KMS-11 (cell line): ENCODE measurements at regions not wholly inside any gene's neighbourhood (a gene's known extent, or its start where the extent isn't known, plus 50 kb on each side); places are given as distances from the start of the nearest gene placed in this dataset.
"Not testable (repeated sequence)": the region's sequence is repeated elsewhere in the genome, so short reads cannot be mapped to it uniquely, and the experiment has no call there.

Source experiments
- H2AFZ ChIP-seq: fragments of 200-600 bp; sonication (generic); 2 replicates; pipeline ENCODE4 v1.6.1; 2016; ENCODE audit warnings: antibody characterized with exemption, mixed run types, low read depth
- H3K27ac ChIP-seq: fragments of 200-600 bp; sonication (generic); 2 replicates; pipeline ENCODE4 v1.6.1; 2016; ENCODE audit warnings: mild to moderate bottlenecking, mixed run types
- H3K27me3 ChIP-seq: fragments of 200-600 bp; sonication (generic); 2 replicates; pipeline ENCODE4 v1.6.1; 2017; ENCODE audit warnings: mild to moderate bottlenecking, low read depth, mixed run types, moderate library complexity; ENCODE audit not compliant: insufficient read depth
- H3K36me3 ChIP-seq: fragments of 200-600 bp; sonication (generic); 2 replicates; pipeline ENCODE4 v1.6.1; 2017; ENCODE audit warnings: mild to moderate bottlenecking, mixed run types; ENCODE audit not compliant: insufficient read depth
- H3K4me1 ChIP-seq: fragments of 200-600 bp; sonication (generic); 2 replicates; pipeline ENCODE4 v1.6.1; 2016; ENCODE audit warnings: mild to moderate bottlenecking, low read depth, mixed run types; ENCODE audit not compliant: poor library complexity, severe bottlenecking
- H3K4me2 ChIP-seq: fragments of 200-600 bp; sonication (generic); 2 replicates; pipeline ENCODE4 v1.7.0; 2016; ENCODE audit warnings: mild to moderate bottlenecking, mixed run types
- H3K4me3 ChIP-seq: fragments of 200-600 bp; sonication (generic); IDR thresholded peaks from 2 replicates; pipeline ENCODE4 v1.6.1; 2017; ENCODE audit warnings: low read depth, low read length, mixed read lengths; ENCODE audit not compliant: insufficient read depth
- H3K79me2 ChIP-seq: fragments of 200-600 bp; sonication (generic); 2 replicates; pipeline ENCODE4 v1.6.1; 2016; ENCODE audit warnings: low read depth, mixed run types; ENCODE audit not compliant: insufficient read depth
- H3K9ac ChIP-seq: fragments of 200-600 bp; sonication (generic); 2 replicates; pipeline ENCODE4 v1.6.1; 2016; ENCODE audit warnings: mild to moderate bottlenecking, mixed run types
- H4K20me1 ChIP-seq: fragments of 200-600 bp; sonication (generic); 2 replicates; pipeline ENCODE4 v1.6.1; 2016; ENCODE audit warnings: mild to moderate bottlenecking, mixed run types; ENCODE audit not compliant: insufficient read depth
- CTCF ChIP-seq: fragments of 200-600 bp; sonication (generic); conservative IDR thresholded peaks from 2 replicates; pipeline ENCODE4 v1.6.1; 2017; ENCODE audit warnings: low read depth, mild to moderate bottlenecking, antibody characterized with exemption, low read length, moderate library complexity, mixed read lengths

GRCh38 chr2:193101591-193101990, 906.9 kb upstream of the TMEFF2 start:
- Histone ChIP-seq H3K4me1 (no peaks in the 10 kb centered on the region), H3K27ac (no peak overlapping the region), H4K20me1 (no peaks in the 10 kb centered on the region), H3K79me2 (no peaks in the 10 kb centered on the region), H2AFZ (no peak overlapping the region), H3K4me3 (no peak overlapping the region), H3K27me3 (no peaks in the 10 kb centered on the region), H3K9ac (no peak overlapping the region), H3K4me2 (no peak overlapping the region), H3K36me3 (no peaks in the 10 kb centered on the region)
- no peak for TF ChIP-seq CTCF

DNA sequence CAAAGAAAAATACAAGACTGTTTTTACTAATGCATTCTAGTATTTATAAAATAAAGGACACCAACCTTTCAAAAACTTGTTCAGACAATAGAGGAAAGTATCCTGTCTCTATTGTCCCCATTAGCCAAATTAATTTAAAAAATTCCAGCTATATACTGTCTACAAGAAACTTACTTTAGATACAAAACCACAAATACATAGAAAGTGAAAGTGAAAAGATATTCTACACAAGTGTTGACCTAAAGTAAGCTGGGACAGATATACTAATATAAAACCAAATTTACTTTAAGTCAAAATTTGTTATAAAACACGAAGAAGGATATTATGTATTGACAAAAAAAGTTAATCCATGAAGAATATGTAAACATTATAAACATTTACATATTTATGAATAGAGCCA, 893.3 kb upstream of the TMEFF2 start:
- Histone ChIP-seq H3K9ac (no peak overlapping the region), H3K27me3 (no peaks in the 10 kb centered on the region), H3K79me2 (no peaks in the 10 kb centered on the region), H3K36me3 (no peaks in the 10 kb centered on the region), H3K4me1 (no peaks in the 10 kb centered on the region), H3K27ac (no peak overlapping the region), H3K4me3 (no peak overlapping the region), H4K20me1 (no peaks in the 10 kb centered on the region), H3K4me2 (no peak overlapping the region), H2AFZ (no peak overlapping the region)
- no peak for TF ChIP-seq CTCF

- Histone ChIP-seq H4K20me1 (no peaks in the 10 kb centered on the region), H2AFZ (no peak overlapping the region), H3K9ac (no peak overlapping the region), H3K4me3 (no peak overlapping the region), H3K4me2 (no peak overlapping the region), H3K79me2 (no peaks in the 10 kb centered on the region), H3K27ac (no peak overlapping the region), H3K4me1 (no peaks in the 10 kb centered on the region), H3K27me3 (no peaks in the 10 kb centered on the region), H3K36me3 (no peaks in the 10 kb centered on the region)
- TF ChIP-seq CTCF, result no peak
These were observed 882.3 kb upstream of the TMEFF2 start for GRCh38 chr2:193076995-193077394.

- Histone ChIP-seq H4K20me1 (no peaks in the 10 kb centered on the region), H2AFZ (no peak overlapping the region), H3K4me2 (no peak overlapping the region), H3K4me1 (no peaks in the 10 kb centered on the region), H3K27ac (no peak overlapping the region), H3K9ac (no peak overlapping the region), H3K36me3 (no peaks in the 10 kb centered on the region), H3K79me2 (no peaks in the 10 kb centered on the region), H3K27me3 (no peaks in the 10 kb centered on the region), H3K4me3 (no peak overlapping the region)
- no peak for TF ChIP-seq CTCF
These were observed 880.2 kb upstream of the TMEFF2 start for GRCh38 chr2:193074933-193075332.

DNA sequence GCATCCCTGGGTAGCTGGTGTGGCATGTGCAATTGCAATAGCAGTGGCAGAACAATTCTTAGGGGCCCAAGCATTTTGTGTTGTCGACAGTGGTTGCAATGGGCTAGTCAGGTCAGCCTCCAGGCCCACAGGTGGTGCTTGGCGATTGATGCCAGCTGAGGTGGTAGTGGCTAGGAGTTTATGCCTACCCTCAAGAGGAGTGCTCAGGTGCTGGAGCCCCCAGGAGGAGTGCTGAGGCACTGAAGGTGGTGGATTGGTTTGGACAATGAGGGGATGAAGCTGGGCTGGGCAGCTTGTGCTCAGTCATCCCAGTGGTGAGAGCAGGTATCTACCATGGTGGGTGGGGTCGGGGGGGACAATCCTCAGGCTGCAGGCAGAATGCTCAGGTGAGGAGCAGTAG, 877.9 kb upstream of the TMEFF2 start:
- H3K27me3 ChIP-seq, result no peaks in the 10 kb centered on the region

DNA sequence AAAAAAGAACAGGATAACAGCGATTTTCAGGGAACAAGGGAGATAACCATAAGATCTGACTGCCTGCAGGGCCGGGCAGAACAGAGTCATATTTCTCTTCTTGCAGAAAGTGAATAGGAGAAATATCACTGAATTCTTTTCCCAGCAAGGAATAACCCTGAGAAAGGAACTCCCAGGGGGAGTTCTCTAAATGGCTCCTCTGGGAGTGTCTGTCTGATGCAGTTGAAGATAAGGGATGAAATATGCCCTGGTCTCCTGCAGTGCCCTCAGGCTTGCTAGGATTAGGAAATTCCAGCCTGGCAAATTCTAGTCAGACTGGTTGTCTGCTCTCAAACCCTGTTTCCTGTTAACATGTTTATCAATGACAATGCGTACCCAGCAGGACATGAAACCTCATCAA, 830.8 kb upstream of the TMEFF2 start:
- not testable (repeated sequence) for H4K20me1 ChIP-seq, H3K4me2 ChIP-seq, H3K36me3 ChIP-seq, H3K27me3 ChIP-seq, H3K4me1 ChIP-seq, H3K79me2 ChIP-seq, H3K9ac ChIP-seq, H3K4me3 ChIP-seq, H2AFZ ChIP-seq, H3K27ac ChIP-seq

More for the DNA sequence above, 877.9 kb upstream of the TMEFF2 start:
- H3K4me3 ChIP-seq, result no peak overlapping the region
- H3K9ac ChIP-seq, result no peak overlapping the region
- no peak overlapping the region for H3K27ac ChIP-seq
- no peaks in the 10 kb centered on the region for H3K4me1 ChIP-seq
- H3K79me2 ChIP-seq, result no peaks in the 10 kb centered on the region
- no peaks in the 10 kb centered on the region for H4K20me1 ChIP-seq
- no peak overlapping the region for H3K4me2 ChIP-seq
- no peaks in the 10 kb centered on the region for H3K36me3 ChIP-seq
- no peak for TF ChIP-seq CTCF
- no peak overlapping the region for H2AFZ ChIP-seq
